Erythroblast (primary cell): ENCODE measurements at regions not wholly inside any gene's neighbourhood (a gene's known extent, or its start where the extent isn't known, plus 50 kb on each side); places are given as distances from the start of the nearest gene placed in this dataset.

Source experiments
- GATA1 ChIP-seq: IDR thresholded peaks from 2 replicates; pipeline ENCODE4 v1.6.1; 2011; ENCODE audit warnings: low read depth, mild to moderate bottlenecking, control low read depth, low read length, moderate library complexity
- POLR2A ChIP-seq: IDR thresholded peaks from 2 replicates; pipeline ENCODE4 v1.6.1; 2011; ENCODE audit warnings: mild to moderate bottlenecking, low read length

- TF ChIP-seq POLR2A (no peak), GATA1 (no peak)
Measured at GRCh38 chr10:118481871-118482270, 113.6 kb downstream of the PRLHR start.
